ENCODE measurements at regions not wholly inside any gene's neighbourhood (a gene's known extent, or its start where the extent isn't known, plus 50 kb on each side); places are given as distances from the start of the nearest gene placed in this dataset.

- Histone ChIP-seq H3K4me3 (ENCODE audit: low read depth in 2 of 2, low read length in 1 of 2) (no peak overlapping the region), H3K9ac (no peak overlapping the region), H3K27me3 (ENCODE audit: insufficient read depth) (no peaks in the 10 kb centered on the region), H2AFZ (ENCODE audit: low read depth) (no peak overlapping the region), H3K79me2 (ENCODE audit: insufficient read depth) (no peaks in the 10 kb centered on the region), H4K20me1 (ENCODE audit: insufficient read depth) (no peaks in the 10 kb centered on the region), H3K4me1 (ENCODE audit: control insufficient read depth in 1 of 2, insufficient read depth in 2 of 2, low read depth in 1 of 2, low read length in 1 of 2) (no peaks in the 10 kb centered on the region), H3K36me3 (replicated peaks in 1 of 2; ENCODE audit: control insufficient read depth in 1 of 2, insufficient read depth in 2 of 2, low read length in 1 of 2) (no peaks in the 10 kb centered on the region), H3K9me3 (no peaks in the 10 kb centered on the region), H3K9me2 (no peaks in the 10 kb centered on the region), H3F3A (replicated peaks; ENCODE audit: insufficient read depth) (no peaks in the 10 kb centered on the region), H3K27ac (ENCODE audit: low read depth in 2 of 2, low read length in 1 of 2) (no peak overlapping the region), H3K4me2 (no peak overlapping the region)
- CTCF ChIA-PET: interaction anchor here (1.3 kb wide), 1 partner anchor 361 kb away, joined by 3 read pairs; no protein-coding TSS in a partner anchor
- no peak for DNase-seq
- 19% methylated on average over 1 of the region's 1 CpG for WGBS (ENCODE audit: low lambda C conversion rate)
- TF ChIP-seq USF1 (IDR thresholded peaks at IDR 0.05; ENCODE audit: borderline replicate concordance, low read depth) (no peak), CHD2 (IDR thresholded peaks at IDR 0.05; ENCODE audit: low read length, partially characterized antibody) (no peak), EP300 (IDR thresholded peaks at IDR 0.05; ENCODE audit: borderline replicate concordance in 1 of 2, low read depth in 1 of 2, low read length in 1 of 2) (no peak)
- POLR2A ChIA-PET: no interaction called here
These were observed 191.3 kb upstream of the LRRC7 start for GRCh38 chr1:69376408-69376807.

GRCh38 chr1:69377507-69377906 is 190.2 kb upstream of the LRRC7 start:
- Histone ChIP-seq H3K4me1 (ENCODE audit: control insufficient read depth in 1 of 2, insufficient read depth in 2 of 2, low read depth in 1 of 2, low read length in 1 of 2) (no peaks in the 10 kb centered on the region), H3K9me2 (no peaks in the 10 kb centered on the region), H3K36me3 (replicated peaks in 1 of 2; ENCODE audit: control insufficient read depth in 1 of 2, insufficient read depth in 2 of 2, low read length in 1 of 2) (no peaks in the 10 kb centered on the region), H3K4me3 (ENCODE audit: low read depth in 2 of 2, low read length in 1 of 2) (no peak overlapping the region), H3K9ac (no peak overlapping the region), H3K79me2 (ENCODE audit: insufficient read depth) (no peaks in the 10 kb centered on the region), H3K9me3 (no peaks in the 10 kb centered on the region), H3K27me3 (ENCODE audit: insufficient read depth) (no peaks in the 10 kb centered on the region), H3K4me2 (no peak overlapping the region), H3K27ac (ENCODE audit: low read depth in 2 of 2, low read length in 1 of 2) (no peak overlapping the region), H3F3A (replicated peaks; ENCODE audit: insufficient read depth) (no peaks in the 10 kb centered on the region), H2AFZ (ENCODE audit: low read depth) (no peak overlapping the region), H4K20me1 (ENCODE audit: insufficient read depth) (no peaks in the 10 kb centered on the region)
- ChIA-PET CTCF (no interaction called here), POLR2A (no interaction called here)
- TF ChIP-seq USF1 (IDR thresholded peaks at IDR 0.05; ENCODE audit: borderline replicate concordance, low read depth): no peak
- no peak for TF ChIP-seq RXRA (IDR thresholded peaks at IDR 0.05; ENCODE audit: borderline replicate concordance, low read depth)
- no peak for TF ChIP-seq MAX (IDR thresholded peaks at IDR 0.05; ENCODE audit: low read depth)
- WGBS (ENCODE audit: low lambda C conversion rate): 2% methylated on average over 2 of the region's 2 CpGs
- DNase-seq: no peak

- CTCF ChIA-PET: no interaction called here
These were observed 179.7 kb upstream of the LRRC7 start for GRCh38 chr1:69388044-69388443.

More at GRCh38 chr1:69388044-69388443, 179.7 kb upstream of the LRRC7 start:
- Histone ChIP-seq H3K79me2 (ENCODE audit: insufficient read depth) (no peaks in the 10 kb centered on the region), H3K4me3 (ENCODE audit: low read depth in 2 of 2, low read length in 1 of 2) (no peak overlapping the region), H3K27ac (ENCODE audit: low read depth in 2 of 2, low read length in 1 of 2) (no peak overlapping the region), H2AFZ (ENCODE audit: low read depth) (no peak overlapping the region), H3K9ac (no peak overlapping the region), H3K4me2 (no peak overlapping the region), H3K27me3 (ENCODE audit: insufficient read depth) (no peaks in the 10 kb centered on the region), H3K9me3 (no peaks in the 10 kb centered on the region), H3K9me2 (no peaks in the 10 kb centered on the region), H3K36me3 (replicated peaks in 1 of 2; ENCODE audit: control insufficient read depth in 1 of 2, insufficient read depth in 2 of 2, low read length in 1 of 2) (no peaks in the 10 kb centered on the region), H4K20me1 (ENCODE audit: insufficient read depth) (no peaks in the 10 kb centered on the region), H3K4me1 (ENCODE audit: control insufficient read depth in 1 of 2, insufficient read depth in 2 of 2, low read depth in 1 of 2, low read length in 1 of 2) (no peaks in the 10 kb centered on the region), H3F3A (replicated peaks; ENCODE audit: insufficient read depth) (no peaks in the 10 kb centered on the region)
- POLR2A ChIA-PET: no interaction called here
- no peak for DNase-seq
- TF ChIP-seq USF1 (IDR thresholded peaks at IDR 0.05; ENCODE audit: borderline replicate concordance, low read depth) (no peak), CHD2 (IDR thresholded peaks at IDR 0.05; ENCODE audit: low read length, partially characterized antibody) (no peak), RXRA (IDR thresholded peaks at IDR 0.05; ENCODE audit: borderline replicate concordance, low read depth) (no peak), IRF3 (IDR thresholded peaks at IDR 0.05; ENCODE audit: low read depth, low read length) (no peak), PBX3 (IDR thresholded peaks at IDR 0.05) (no peak), FOSL2 (IDR thresholded peaks at IDR 0.05; ENCODE audit: borderline replicate concordance, low read depth) (no peak), GATA2 (CRISPR knock-in tag; IDR thresholded peaks at IDR 0.05) (no peak), JUND (IDR thresholded peaks at IDR 0.05) (no peak)

All from SK-N-SH (cell line).